A549 (cell line): ENCODE measurements at regions not wholly inside any gene's neighbourhood (a gene's known extent, or its start where the extent isn't known, plus 50 kb on each side); places are given as distances from the start of the nearest gene placed in this dataset.
A peak's percentile ranks its signal among the peaks of the same experiment; 100 is the strongest.

Experiments used
- ATAC-seq, 2 experiments: fragments of 200-7000 bp in 1 of 2; fragments of >200 bp in 1 of 2; cut with Nextera tagmentation in 1 of 2; cut with Tn5 transposase in 1 of 2; 3 replicates each; pipeline versions ENCODE4 v1.8.0 to v1.9.1; 2018 to 2020; ENCODE audit warnings: mild to moderate bottlenecking in 1 of 2, moderate library complexity in 1 of 2
- CTCF ChIA-PET: fragments of 300-600 bp; sonication (Branson Sonifier 250); formaldehyde crosslinking; extraction: SDS; loops from one replicate; lab custom pipeline; 2021; ENCODE audit warnings: antibody characterized with exemption, inconsistent platforms; lab: Yijun Ruan, JAX
- POLR2A ChIA-PET: fragments of 350-600 bp; formaldehyde crosslinking; extraction: SDS; loops from one replicate; lab custom pipeline; 2021; ENCODE audit warnings: antibody characterized with exemption, inconsistent platforms; lab: Yijun Ruan, JAX
- DNase-seq, 2 experiments: peaks; one replicate each; pipeline versions ENCODE4 v3.0.0 to v3.0.0-alpha.2; 2011 to 2016; ENCODE audit warnings: low read depth in 1 of 2, low spot score in 1 of 2
- FAIRE-seq: peaks from 2 replicates; lab custom pipeline; 2011; peaks lifted over from hg19 to GRCh38; lab: Jason Lieb, UNC
- H3K27ac ChIP-seq, 2 experiments: fragments of >200 bp; sonication (Bioruptor Twin); formaldehyde crosslinking; 3 replicates each; pipeline ENCODE4 v1.5.1; 2016 to 2017
- H3K4me1 ChIP-seq: fragments of >200 bp; sonication (Bioruptor Twin); formaldehyde crosslinking; 3 replicates; pipeline ENCODE4 v1.6.1; 2016
- H3K4me2 ChIP-seq: fragments of >200 bp; sonication (Bioruptor Twin); formaldehyde crosslinking; 3 replicates; pipeline ENCODE4 v1.6.1; 2016
- H3K4me3 ChIP-seq: fragments of >200 bp; sonication (Bioruptor Twin); formaldehyde crosslinking; 3 replicates; pipeline ENCODE4 v1.5.1; 2016
- H3K9me3 ChIP-seq: fragments of >200 bp; sonication (Bioruptor Twin); formaldehyde crosslinking; 3 replicates; pipeline ENCODE4 v1.6.1; 2016
- ATOH8 ChIP-seq: fragments of 250-450 bp; sonication (Bioruptor Pico); IDR thresholded peaks from 2 replicates; pipeline ENCODE4 v1.5.0; 2020; ENCODE audit warnings: low read depth, mild to moderate bottlenecking, moderate library complexity
- BCL3 ChIP-seq: fragments of >200 bp; sonication (Bioruptor Twin); formaldehyde crosslinking; IDR thresholded peaks from 3 replicates; pipeline ENCODE4 v1.6.1; 2016
- ELK1 ChIP-seq: fragments of 150-350 bp; IDR thresholded peaks from 2 replicates; pipeline ENCODE4 v1.6.1; 2014; ENCODE audit warnings: low read depth, mild to moderate bottlenecking, low read length
- FOSB ChIP-seq: fragments of 250-450 bp; sonication (Bioruptor Pico); IDR thresholded peaks from 2 replicates; pipeline ENCODE4 v1.5.0; 2020; ENCODE audit warnings: mild to moderate bottlenecking, moderate library complexity
- HDAC2 ChIP-seq: fragments of 200-600 bp; sonication (generic); IDR thresholded peaks from 2 replicates; pipeline ENCODE4 v1.6.1; 2016
- HEYL ChIP-seq: fragments of 250-450 bp; sonication (Bioruptor Pico); IDR thresholded peaks from 2 replicates; pipeline ENCODE4 v1.8.0; 2021; ENCODE audit warnings: mild to moderate bottlenecking, moderate library complexity
- HMGXB4 ChIP-seq: fragments of 250-450 bp; sonication (Bioruptor Pico); IDR thresholded peaks from 2 replicates; pipeline ENCODE4 v1.5.0; 2021; ENCODE audit warnings: mild to moderate bottlenecking, moderate library complexity, borderline replicate concordance
- HOXA7 ChIP-seq: fragments of 250-450 bp; sonication (Bioruptor Pico); IDR thresholded peaks from 2 replicates; pipeline ENCODE4 v1.5.0; 2020; ENCODE audit warnings: mild to moderate bottlenecking, moderate library complexity
- HOXB13 ChIP-seq: fragments of 250-450 bp; sonication (Bioruptor Pico); IDR thresholded peaks from 2 replicates; pipeline ENCODE4 v1.5.0; 2020; ENCODE audit warnings: low read depth, mild to moderate bottlenecking, moderate library complexity
- JUN ChIP-seq, 2 experiments: fragments of >200 bp; sonication (Bioruptor Twin); formaldehyde crosslinking; IDR thresholded peaks; 2 replicates in 1 of 2; 3 replicates in 1 of 2; pipeline ENCODE4 v1.6.1; 2016 to 2017
- KDM1A ChIP-seq: fragments of 200-600 bp; sonication (generic); IDR thresholded peaks from 2 replicates; pipeline ENCODE4 v1.6.1; 2016; ENCODE audit warnings: low read depth, mild to moderate bottlenecking
- RAD21 ChIP-seq, 2 experiments: fragments of >200 bp in 1 of 2; sonication (Bioruptor Twin) in 1 of 2; formaldehyde crosslinking in 1 of 2; IDR thresholded peaks in 1 of 2; conservative IDR thresholded peaks in 1 of 2; 2 replicates in 1 of 2; 3 replicates in 1 of 2; pipeline ENCODE4 v1.6.1; 2012 to 2018; ENCODE audit warnings: inconsistent platforms in 1 of 2
- SMC3 ChIP-seq: fragments of >200 bp; sonication (Bioruptor Twin); formaldehyde crosslinking; IDR thresholded peaks from 3 replicates; pipeline ENCODE4 v1.6.1; 2018; ENCODE audit warnings: inconsistent platforms
- TP53 ChIP-seq: fragments of 250-450 bp; sonication (Bioruptor Pico); IDR thresholded peaks from 2 replicates; pipeline ENCODE4 v1.5.0; 2021; ENCODE audit warnings: mild to moderate bottlenecking, moderate library complexity
- USF2 ChIP-seq: fragments of 450-650 bp; IDR thresholded peaks from 2 replicates; pipeline ENCODE4 v1.6.1; 2014; ENCODE audit warnings: antibody characterized with exemption
- ZFP36 ChIP-seq: fragments of 450-650 bp; IDR thresholded peaks from 2 replicates; pipeline ENCODE4 v1.6.1; 2014; ENCODE audit warnings: borderline replicate concordance; ENCODE audit not compliant: partially characterized antibody
- ZNF302 ChIP-seq: fragments of 250-450 bp; sonication (Bioruptor Pico); IDR thresholded peaks from 2 replicates; pipeline ENCODE4 v1.9.0; 2021; ENCODE audit warnings: inconsistent platforms, mild to moderate bottlenecking, moderate library complexity
- WGBS: methylation state at CpG from one replicate; pipeline ENCODE4 v1.1.6; 2017; ENCODE audit errors: missing lambda C conversion rate; 5-methylcytosine and 5-hydroxymethylcytosine counted together

- Histone ChIP-seq H3K9me3 (no peaks in the 10 kb centered on the region), H3K4me1 (peaks cover 36% of the 10 kb centered on the region), H3K4me3 (no peak overlapping the region), H3K27ac (peak overlapping the region; percentile 85 to 91; a peak in 5 of 6 replicates), H3K4me2 (no peak overlapping the region)
- CTCF ChIA-PET, result interaction anchor here (0.6 to 1.8 kb wide), 5 partner anchors 11 to 482 kb away, joined by 3 to 8 read pairs (median 6); no protein-coding TSS in a partner anchor
- DNase-seq, result no peak
- no peak for ATAC-seq
- TF ChIP-seq ELK1 (no peak), JUN (IDR thresholded peaks at IDR 0.05) (no peak), HEYL (no peak), ZFP36 (no peak), HMGXB4 (no peak), HOXB13 (CRISPR knock-in tag) (no peak), BCL3 (no peak), SMC3 (no peak)
- 96% methylated on average over 4 of the region's 4 CpGs for WGBS
- POLR2A ChIA-PET, result interaction anchor here (0.9 kb wide), 1 partner anchor 198 kb away, joined by 3 read pairs; the partner anchor contains the start of gene PLK2
- FAIRE-seq, result no peak
Observed at GRCh38 chr5:58261605-58262004, 198.3 kb downstream of the PLK2 start.

GRCh38 chr5:58260243-58260642, 199.6 kb downstream of the PLK2 start:
- 0 out of 3 replicates have a peak overlapping the region, but pooled peaks have one; percentile 13 for H3K4me3 ChIP-seq
- POLR2A ChIA-PET, result interaction anchor here (1.0 to 2.1 kb wide), 7 partner anchors 72 to 201 kb away, joined by 3 to 24 read pairs (median 7); partner anchors contain the start of gene PLK2
- no peaks in the 10 kb centered on the region for H3K9me3 ChIP-seq
- CTCF ChIA-PET, result interaction anchor here (0.8 to 1.9 kb wide), 6 partner anchors 13 to 761 kb away, joined by 3 to 9 read pairs (median 3); partner anchors contain the start of gene PLK2
- no peak for TF ChIP-seq SMC3
- no peak for TF ChIP-seq HDAC2
- 0 out of 2 replicates have a peak, but pooled peaks have one; percentile 13 for TF ChIP-seq ATOH8 (CRISPR knock-in tag)
- TF ChIP-seq KDM1A, result no peak
- no peak for TF ChIP-seq USF2
- TF ChIP-seq FOSB (CRISPR knock-in tag), result peak; percentile 60; the same call in 1 of the 2 replicates
- 0 out of 2 replicates have a peak, but pooled peaks have one; percentile 59 for TF ChIP-seq HOXA7 (CRISPR knock-in tag)
- no peak for TF ChIP-seq ZNF302 (CRISPR knock-in tag)
- TF ChIP-seq RAD21 (conservative IDR thresholded peaks at IDR 0.05 in 1 of 2, IDR thresholded peaks at IDR 0.05 in 1 of 2), result no peak
- TF ChIP-seq TP53 (CRISPR knock-in tag), result no peak
- DNase-seq (no peak), ATAC-seq (no peak), FAIRE-seq (no peak)
- peak overlapping the region; percentile 85 to 91 for H3K27ac ChIP-seq
- peaks cover 36% of the 10 kb centered on the region for H3K4me1 ChIP-seq
- peak overlapping the region; percentile 79 for H3K4me2 ChIP-seq
- WGBS, result 43% methylated on average over 2 of the region's 2 CpGs
